T1000 (cell line): ENCODE measurements at regions not wholly inside any gene's neighbourhood (a gene's known extent, or its start where the extent isn't known, plus 50 kb on each side); places are given as distances from the start of the nearest gene placed in this dataset.
"Not testable (repeated sequence)": the region's sequence is repeated elsewhere in the genome, so short reads cannot be mapped to it uniquely, and the experiment has no call there.

Source experiments
- DNase-seq: peaks from one replicate; lab custom pipeline; 2025; ENCODE audit warnings: mixed read lengths; lab: John Stamatoyannopoulos, UW

GRCh38 chr7:8809320-8809719 is 375.9 kb downstream of the NXPH1 start:
- DNase-seq, result no peak

GRCh38 chr7:8817448-8818036 is 384.1 kb downstream of the NXPH1 start:
- no peak for DNase-seq

GRCh38 chr7:8818406-8818805 is 385.0 kb downstream of the NXPH1 start:
- no peak for DNase-seq

- DNase-seq, result no peak
Measured at GRCh38 chr7:8822595-8822994, 389.2 kb downstream of the NXPH1 start.

GRCh38 chr7:8823486-8823885 is 390.1 kb downstream of the NXPH1 start:
- no peak for DNase-seq

DNA sequence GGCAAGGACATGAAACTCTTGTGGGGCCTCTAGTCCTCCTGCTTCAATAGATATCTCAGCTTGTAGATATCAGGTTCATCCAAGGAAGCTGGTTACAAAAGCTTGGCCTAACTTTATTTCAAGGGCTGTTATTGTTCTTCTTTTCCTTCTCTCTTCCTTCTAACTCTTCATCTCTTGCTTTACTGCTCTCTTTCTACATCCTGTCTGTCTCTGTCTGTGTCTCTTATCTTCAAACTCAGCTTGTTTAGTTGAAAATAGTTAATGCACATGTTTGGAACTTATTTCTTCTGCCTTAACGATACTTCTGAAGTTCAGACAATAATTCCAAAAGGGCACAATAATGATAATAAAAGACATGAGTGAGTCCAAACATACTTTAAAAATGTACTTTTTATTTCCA is 393.9 kb downstream of the NXPH1 start:
- no peak for DNase-seq

- DNase-seq, result no peak
Measured at GRCh38 chr7:8829100-8829499, 395.7 kb downstream of the NXPH1 start.

DNA sequence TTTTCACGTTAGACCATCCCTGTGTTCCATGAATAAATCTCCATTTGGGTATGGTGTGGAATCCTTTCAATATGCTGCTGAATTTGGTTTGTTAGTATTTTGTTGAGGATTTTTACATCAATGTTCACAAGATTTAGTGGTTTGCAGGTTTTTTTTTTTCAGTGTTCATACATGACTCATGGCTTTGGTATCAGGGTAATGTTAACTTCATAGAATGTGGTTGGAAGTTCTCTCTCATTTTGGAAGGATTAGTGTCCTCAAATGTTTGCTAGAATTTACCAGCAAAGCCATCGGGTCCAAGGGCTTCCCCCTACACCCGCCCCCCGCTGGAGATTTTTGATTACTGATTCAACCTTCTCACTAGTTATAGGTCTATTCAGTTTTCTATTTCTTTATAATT is 398.0 kb downstream of the NXPH1 start:
- DNase-seq, result peak; percentile 8

- no peak for DNase-seq
Measured at GRCh38 chr7:8833355-8833754, 399.9 kb downstream of the NXPH1 start.

DNA sequence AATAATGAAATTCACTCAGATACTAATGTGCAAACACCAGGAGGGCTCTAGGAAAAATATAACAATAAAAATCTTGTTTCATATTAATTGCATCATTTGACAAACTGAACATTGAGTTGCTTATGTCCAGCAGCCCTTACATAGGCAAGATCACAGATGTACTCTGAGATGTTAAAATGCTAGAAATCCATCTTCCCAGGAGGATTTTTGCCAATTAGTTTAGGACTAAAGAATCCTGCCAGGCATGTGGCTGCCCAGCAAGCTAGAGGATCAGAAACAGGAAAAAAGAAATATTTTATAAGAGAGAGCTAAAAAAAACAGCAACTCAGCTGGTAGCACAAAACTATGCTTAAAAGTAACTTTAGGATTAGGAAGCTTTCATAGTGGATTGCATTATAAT is 407.8 kb downstream of the NXPH1 start:
- DNase-seq, result no peak

GRCh38 chr7:8871716-8872115 is 438.3 kb downstream of the NXPH1 start:
- DNase-seq, result no peak

DNA sequence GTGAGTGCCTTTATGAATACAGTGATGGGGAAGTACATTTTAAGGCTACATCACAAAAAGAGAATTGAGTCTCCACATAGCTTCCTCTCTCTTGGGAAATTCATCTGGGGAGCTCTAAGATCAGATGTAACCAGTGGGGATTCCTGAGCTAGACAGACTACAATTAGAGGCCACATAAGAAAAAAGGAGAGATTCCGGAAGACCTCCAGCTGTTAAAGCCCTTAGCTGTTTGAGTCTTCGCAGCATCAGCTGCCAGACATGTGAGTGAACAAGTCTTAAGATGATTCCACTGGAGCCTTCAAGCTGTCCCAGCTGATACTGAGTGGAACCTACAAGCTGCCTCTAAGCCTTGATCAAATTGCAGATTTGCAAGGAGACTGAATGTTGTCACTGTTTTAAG is 448.5 kb downstream of the NXPH1 start:
- DNase-seq, result no peak

DNA sequence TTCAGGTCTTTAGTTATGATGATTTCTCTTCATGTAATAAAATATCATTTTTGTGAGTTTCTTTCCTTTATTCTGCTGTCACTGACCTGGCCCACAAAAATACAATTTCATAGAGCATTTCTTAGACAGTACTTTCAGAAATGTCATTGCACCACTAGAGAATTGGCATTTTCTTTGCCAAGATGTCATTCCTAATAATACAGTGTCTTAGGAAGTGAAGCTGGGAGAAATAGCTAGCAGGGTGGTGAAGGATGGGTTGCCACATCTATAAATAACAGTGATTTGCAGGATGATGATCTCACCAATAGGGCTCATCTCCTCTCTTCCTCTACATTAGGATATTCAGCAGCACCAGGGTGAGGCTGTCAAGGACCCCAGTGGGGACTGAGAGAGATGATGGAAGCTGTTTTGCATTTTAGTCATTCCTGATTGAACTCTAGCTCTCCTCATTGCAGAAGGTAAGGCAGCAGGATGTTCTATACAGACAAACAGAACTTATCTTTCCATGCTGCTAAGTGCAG is 452.1 kb downstream of the NXPH1 start:
- no peak for DNase-seq

GRCh38 chr7:8890346-8890745 is 456.9 kb downstream of the NXPH1 start:
- DNase-seq, result not testable (repeated sequence)

DNA sequence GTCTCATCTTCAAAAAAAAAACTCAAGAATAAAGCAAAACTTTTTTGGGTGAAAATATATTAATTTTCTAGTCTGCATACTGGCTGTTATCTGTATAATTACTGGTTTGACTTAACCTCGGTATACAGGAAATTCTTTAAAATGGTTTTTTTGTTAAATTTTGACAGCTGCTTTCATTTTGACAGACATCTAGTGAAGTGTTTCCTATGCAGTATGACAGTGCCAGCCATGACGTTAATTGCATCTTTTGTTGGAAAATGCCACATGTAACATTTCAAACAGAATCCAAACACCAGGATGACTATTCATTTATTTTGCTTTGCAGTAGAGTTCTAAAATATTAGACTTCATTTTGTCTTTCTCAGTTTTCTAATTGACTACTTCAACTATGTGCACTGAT is 460.4 kb downstream of the NXPH1 start:
- no peak for DNase-seq

- DNase-seq, result no peak
Measured at GRCh38 chr7:8906396-8907075, 473.1 kb downstream of the NXPH1 start.

- DNase-seq, result no peak
Measured at GRCh38 chr7:8908889-8909288, 475.5 kb downstream of the NXPH1 start.

- no peak for DNase-seq
Measured at GRCh38 chr7:8913682-8914081, 480.3 kb downstream of the NXPH1 start.

DNA sequence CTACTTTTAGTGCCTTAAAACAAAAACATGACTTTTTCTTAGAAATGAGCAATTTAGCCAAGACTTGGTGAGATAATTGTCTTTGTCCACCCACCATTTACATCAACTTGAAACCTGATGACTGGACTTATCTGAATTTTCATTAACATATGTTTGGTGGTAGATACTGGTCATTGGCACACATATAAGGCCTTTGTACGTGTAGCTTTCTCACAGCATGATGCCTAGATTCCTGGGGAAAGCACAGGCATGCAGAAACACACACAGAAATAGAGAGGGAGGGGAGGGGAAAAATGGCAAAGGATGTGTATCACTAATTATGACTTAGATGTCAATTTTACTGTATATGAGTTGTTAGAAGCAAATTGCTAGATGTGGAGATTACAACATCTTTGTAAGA is 488.4 kb downstream of the NXPH1 start:
- no peak for DNase-seq

GRCh38 chr7:8922726-8923125 is 489.3 kb downstream of the NXPH1 start:
- no peak for DNase-seq

DNA sequence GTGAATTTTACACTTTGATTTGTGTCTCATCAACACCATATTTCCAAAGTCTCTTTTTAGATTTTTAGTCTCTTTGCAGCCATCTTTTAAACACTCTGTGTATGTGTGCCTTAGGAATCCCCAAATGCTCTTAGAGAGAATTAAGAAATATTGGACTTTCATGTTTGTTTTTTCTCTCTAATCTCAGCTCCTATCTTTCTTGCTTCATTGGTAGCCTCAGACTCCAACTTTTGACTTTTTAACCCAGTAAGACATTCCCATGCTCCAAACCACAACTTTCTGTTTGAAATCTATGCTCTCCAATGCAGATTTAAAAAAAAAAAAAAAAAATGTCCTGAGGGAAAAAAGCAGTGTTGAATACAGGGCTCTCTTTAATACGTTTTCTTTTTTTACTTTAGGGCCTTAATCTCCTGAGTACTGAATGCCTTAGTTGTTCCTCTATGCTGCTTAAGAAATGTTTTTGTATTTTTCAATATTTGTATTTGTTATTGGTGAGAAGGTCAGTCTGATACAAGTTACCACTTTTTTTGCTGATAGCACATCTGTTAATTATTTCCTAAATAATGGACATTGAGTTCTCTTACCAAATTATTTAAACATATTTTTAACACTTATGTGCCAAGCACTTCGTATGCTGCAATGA is 489.9 kb downstream of the NXPH1 start:
- no peak for DNase-seq

DNA sequence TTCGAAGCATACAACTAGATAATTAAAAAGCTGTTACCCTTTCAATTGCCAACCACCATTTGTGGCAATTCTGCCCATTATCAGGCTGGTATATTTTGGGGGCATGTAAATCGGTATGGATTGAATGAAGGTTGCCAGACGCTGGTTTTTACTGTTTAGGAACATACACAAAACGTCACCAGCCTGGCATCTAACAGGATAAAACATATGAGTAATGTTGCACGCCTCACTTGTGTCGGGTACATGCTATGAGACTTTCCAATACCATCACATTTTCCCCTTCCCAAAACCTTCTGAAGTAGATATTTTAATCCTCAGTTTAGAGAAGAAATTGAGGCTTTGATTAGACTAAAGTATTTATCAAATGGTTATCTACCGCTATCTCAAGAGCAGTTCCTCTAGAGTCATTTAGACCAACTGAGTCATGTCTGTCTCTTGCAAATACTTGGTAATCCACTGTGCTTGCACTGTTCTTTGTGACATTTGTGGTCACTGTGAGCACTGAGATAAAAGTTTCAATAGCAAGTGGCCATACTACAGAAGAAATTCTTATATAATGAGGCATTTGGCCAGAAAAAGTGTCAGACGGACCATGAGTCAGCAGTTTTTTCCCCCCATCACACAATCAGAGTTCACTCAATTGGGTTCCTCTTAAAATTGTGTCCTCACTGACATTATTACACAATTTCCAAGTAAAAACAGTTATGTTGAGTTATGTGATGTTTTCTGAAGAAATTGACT is 498.7 kb downstream of the NXPH1 start:
- no peak for DNase-seq

DNA sequence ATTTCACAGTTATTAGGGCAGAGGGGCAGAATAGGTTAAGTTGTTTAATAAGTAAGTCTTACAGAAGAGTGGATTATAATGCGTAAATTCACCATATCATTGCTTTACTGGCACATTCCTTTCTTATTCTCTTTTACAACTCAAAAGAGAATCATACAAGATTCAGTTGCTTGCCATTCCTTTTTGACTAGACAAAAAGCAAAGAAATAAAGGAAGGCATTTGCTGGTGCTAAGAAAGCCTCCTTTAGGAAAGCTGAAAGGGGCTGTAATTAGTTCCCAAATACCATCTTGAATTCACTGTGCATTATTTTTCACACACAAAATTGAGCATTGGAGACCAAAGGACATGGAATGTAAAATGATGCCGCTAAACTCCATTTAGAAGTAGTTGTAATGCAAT is 499.3 kb downstream of the NXPH1 start:
- no peak for DNase-seq
